K562 (cell line): ENCODE measurements at regions not wholly inside any gene's neighbourhood (a gene's known extent, or its start where the extent isn't known, plus 50 kb on each side); places are given as distances from the start of the nearest gene placed in this dataset.

ENCODE experiments used
- ATAC-seq: fragments of 200-7000 bp; cut with Tn5 transposase; 3 replicates; pipeline ENCODE4 v1.9.1; 2020; ENCODE audit warnings: moderate library complexity
- BruUV-seq: library from RNA; stranded (reverse); fragments of 400-500 nt; replicated peaks from 2 replicates; lab custom pipeline; 2021; lab: Mats Ljungman, UMichigan
- CTCF ChIA-PET: fragments of 300-600 bp; formaldehyde crosslinking; extraction: SDS; loops from one replicate; lab custom pipeline; 2021; ENCODE audit warnings: low intra/inter-chr PET ratio; lab: Yijun Ruan, JAX
- POLR2A ChIA-PET: fragments of 300-600, 350-650 bp; sonication (Branson Sonifier 250); formaldehyde crosslinking; extraction: SDS; loops from one replicate; lab custom pipeline; 2021; ENCODE audit warnings: antibody characterized with exemption, inconsistent platforms; lab: Yijun Ruan, JAX
- DNase-seq, 4 experiments: peaks; one replicate each; pipeline versions ENCODE4 v3.0.0 to v3.0.0-alpha.2; 2011 to 2018; ENCODE audit warnings: low spot score in 3 of 4, mixed read lengths in 3 of 4; ENCODE audit errors: extremely low read depth in 1 of 4
- FAIRE-seq: peaks from 2 replicates; lab custom pipeline; 2011; peaks lifted over from hg19 to GRCh38; lab: Jason Lieb, UNC
- H2AFZ ChIP-seq: 2 replicates; pipeline ENCODE4 v1.6.0; 2011; ENCODE audit warnings: low read depth, low read length, control low read depth, inconsistent platforms
- H3K27ac ChIP-seq: fragments of 200-600 bp; 3 replicates; pipeline ENCODE4 v1.8.0; 2011; ENCODE audit warnings: low read depth, mild to moderate bottlenecking, control low read depth, inconsistent platforms, low read length, moderate library complexity, mixed read lengths; ENCODE audit errors: extremely low read depth
- H3K27me3 ChIP-seq, 2 experiments: fragments of 300-600 bp in 1 of 2; 2 replicates in 1 of 2; 3 replicates in 1 of 2; pipeline versions ENCODE4 v1.6.0 to v1.8.0; 2011; ENCODE audit warnings: inconsistent platforms in 2 of 2, low read length in 2 of 2, mild to moderate bottlenecking in 1 of 2, mixed read lengths in 1 of 2, moderate library complexity in 1 of 2; ENCODE audit not compliant: control insufficient read depth in 2 of 2, insufficient read depth in 2 of 2
- H3K36me3 ChIP-seq: fragments of 300-600 bp; 3 replicates; pipeline ENCODE4 v1.8.0; 2011; ENCODE audit warnings: mild to moderate bottlenecking, low read length, inconsistent platforms; ENCODE audit not compliant: control insufficient read depth, insufficient read depth
- H3K4me1 ChIP-seq, 2 experiments: fragments of 200-600 bp in 1 of 2; replicated peaks in 1 of 2; 2 replicates in 1 of 2; 3 replicates in 1 of 2; pipeline versions ENCODE4 v1.5.1 to v1.8.0; 2011; ENCODE audit warnings: inconsistent platforms in 2 of 2, low read length in 2 of 2, mild to moderate bottlenecking in 1 of 2, mixed read lengths in 1 of 2, moderate library complexity in 1 of 2; ENCODE audit not compliant: control insufficient read depth in 2 of 2, insufficient read depth in 2 of 2
- H3K4me2 ChIP-seq: 2 replicates; pipeline ENCODE4 v1.6.1; 2011; ENCODE audit warnings: low read length, control low read depth, inconsistent platforms, mixed read lengths; ENCODE audit not compliant: insufficient read depth
- H3K4me3 ChIP-seq: fragments of 200-600 bp; sonication (generic), shearing (Covaris generic); 2 replicates; pipeline ENCODE4 v1.5.1; 2016; ENCODE audit warnings: control low read depth, inconsistent platforms
- H3K79me2 ChIP-seq: fragments of 200-600 bp; 3 replicates; pipeline ENCODE4 v1.8.0; 2011; ENCODE audit warnings: low read length, inconsistent platforms; ENCODE audit not compliant: control insufficient read depth, insufficient read depth
- H3K9ac ChIP-seq, 2 experiments: 2 replicates each; pipeline versions ENCODE4 v1.6.0 to v1.6.1; 2011; ENCODE audit warnings: low read depth in 2 of 2, low read length in 2 of 2, control low read depth in 1 of 2, inconsistent platforms in 1 of 2, mild to moderate bottlenecking in 1 of 2, mixed read lengths in 1 of 2; ENCODE audit not compliant: insufficient read depth in 1 of 2
- H3K9me1 ChIP-seq: one replicate; pipeline ENCODE4 v1.6.0; 2011; ENCODE audit warnings: inconsistent platforms, mild to moderate bottlenecking, low read length, moderate library complexity; ENCODE audit not compliant: control insufficient read depth, insufficient read depth
- H3K9me3 ChIP-seq: replicated peaks from 2 replicates; pipeline ENCODE4 v1.5.1; 2011; ENCODE audit warnings: low read depth, low read length, inconsistent platforms; ENCODE audit not compliant: control insufficient read depth, insufficient read depth
- H4K20me1 ChIP-seq: replicated peaks from 2 replicates; pipeline ENCODE4 v1.6.1; 2011; ENCODE audit warnings: low read length, inconsistent platforms, mixed read lengths; ENCODE audit not compliant: control insufficient read depth, insufficient read depth
- ATF7 ChIP-seq: fragments of 450-650 bp; IDR thresholded peaks from 2 replicates; pipeline ENCODE4 v1.7.1; 2014; ENCODE audit warnings: mild to moderate bottlenecking, moderate library complexity
- BHLHE40 ChIP-seq: IDR thresholded peaks from 2 replicates; pipeline ENCODE4 v1.6.1; 2011; ENCODE audit warnings: low read length, improper control_type of control experiment
- CTBP1 ChIP-seq: fragments of 450-650 bp; IDR thresholded peaks from 2 replicates; pipeline ENCODE4 v1.6.1; 2016; ENCODE audit warnings: borderline replicate concordance
- ETV6 ChIP-seq, 3 experiments: fragments of 150-350 bp in 1 of 3; sonication (generic) in 1 of 3; formaldehyde crosslinking in 1 of 3; IDR thresholded peaks; 2 replicates each; pipeline versions ENCODE4 v1.6.1 to v1.8.0; 2014 to 2022; ENCODE audit warnings: borderline replicate concordance in 2 of 3, low read depth in 2 of 3, antibody characterized with exemption in 1 of 3, low read length in 1 of 3, mild to moderate bottlenecking in 1 of 3, missing genetic modification reagents in 1 of 3
- HNRNPL ChIP-seq: fragments of 200-400 bp; formaldehyde crosslinking; IDR thresholded peaks from 2 replicates; pipeline ENCODE4 v1.6.1; 2017; ENCODE audit warnings: low read depth, mild to moderate bottlenecking, low read length
- HNRNPUL1 ChIP-seq: fragments of 200-400 bp; formaldehyde crosslinking; IDR thresholded peaks from 2 replicates; pipeline ENCODE4 v1.6.1; 2017; ENCODE audit warnings: low read length
- POLR2AphosphoS2 ChIP-seq: IDR thresholded peaks from 2 replicates; pipeline ENCODE4 v1.6.1; 2012; ENCODE audit warnings: low read length, improper control_type of control experiment
- RAD21 ChIP-seq, 2 experiments: fragments of 250-450 bp in 1 of 2; fragments of 450-650 bp in 1 of 2; sonication (Bioruptor Pico) in 1 of 2; formaldehyde crosslinking in 1 of 2; IDR thresholded peaks in 1 of 2; conservative IDR thresholded peaks in 1 of 2; 2 replicates each; pipeline versions ENCODE4 v1.4.0 to v1.8.0; 2020 to 2022; ENCODE audit warnings: mild to moderate bottlenecking in 2 of 2, moderate library complexity in 1 of 2
- SIN3A ChIP-seq, 2 experiments: fragments of 150-350 bp in 1 of 2; IDR thresholded peaks; 2 replicates each; pipeline ENCODE4 v1.6.1; 2011 to 2016; ENCODE audit warnings: borderline replicate concordance in 2 of 2, low read depth in 2 of 2, low read length in 2 of 2, mild to moderate bottlenecking in 2 of 2, moderate library complexity in 2 of 2; ENCODE audit not compliant: control insufficient read depth in 1 of 2
- ZKSCAN3 ChIP-seq: fragments of 250-450 bp; sonication (Bioruptor Pico); IDR thresholded peaks from 2 replicates; pipeline ENCODE4 v1.4.0; 2020
- ZNF583 ChIP-seq: fragments of 250-450 bp; sonication (Bioruptor Pico); IDR thresholded peaks from 2 replicates; pipeline ENCODE4 v1.4.0; 2020
- ZNF699 ChIP-seq: fragments of 250-450 bp; sonication (Bioruptor Pico); IDR thresholded peaks from 2 replicates; pipeline ENCODE4 v1.8.0; 2021; ENCODE audit warnings: mild to moderate bottlenecking, moderate library complexity; ENCODE audit not compliant: insufficient replicate concordance
- WGBS: fragments of 100-300 bp; shearing (Covaris generic); methylation state at CpG from one replicate; pipeline ENCODE4 v1.1.6; 2016; ENCODE audit warnings: low coverage, mixed read lengths; ENCODE audit not compliant: insufficient coverage; ENCODE audit errors: missing lambda C conversion rate; 5-methylcytosine and 5-hydroxymethylcytosine counted together
- in situ Hi-C: fragments of 300-500 bp; cut with MboI; formaldehyde crosslinking; loops from 4 replicates; pipeline ENCODE4 v1.15.0; 2018; ENCODE audit warnings: inconsistent platforms, mixed read lengths
- intact Hi-C: fragments of 100-400 bp; cut with micrococcal nuclease; formaldehyde crosslinking; loops from 2 replicates; pipeline ENCODE4 v1.14.2; 2022
- TF ChIP-seq, protein P1 (sequence below): fragments of 250-450 bp; sonication (Bioruptor Pico); IDR thresholded peaks from 2 replicates; pipeline ENCODE4 v1.5.0; 2020; ENCODE audit warnings: mild to moderate bottlenecking
- TF ChIP-seq, protein P2 (sequence below): sonication (generic); formaldehyde crosslinking; IDR thresholded peaks from 2 replicates; pipeline ENCODE4 v1.8.0; 2023; ENCODE audit warnings: mild to moderate bottlenecking, missing genetic modification reagents

DNA sequence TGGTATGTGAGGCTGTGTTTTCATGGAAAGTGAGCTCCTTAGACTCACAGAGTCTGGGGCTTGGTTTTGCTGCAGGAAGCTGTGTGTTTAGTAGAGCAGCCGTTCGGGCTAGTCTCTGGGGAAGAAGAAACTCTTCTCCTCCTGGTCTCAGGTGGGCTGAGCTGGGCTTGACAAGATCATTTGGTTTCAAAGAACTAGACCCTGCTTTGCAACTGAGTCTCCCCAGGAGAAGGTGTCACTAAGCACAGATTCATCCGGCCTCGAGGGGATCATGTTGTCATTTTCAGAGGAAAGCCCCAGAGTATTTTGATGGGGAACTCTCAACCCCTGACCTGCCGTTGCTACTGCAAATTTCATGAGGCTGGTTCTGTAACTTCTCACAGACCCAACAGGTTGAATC is 188.5 kb downstream of the FAM43A start:
- in situ Hi-C loops: no loop called here
- Histone ChIP-seq H3K27me3 (peaks cover 29 to 77% of the 10 kb centered on the region in 2 experiments), H3K36me3 (no peaks in the 10 kb centered on the region), H3K4me3 (no peak overlapping the region), H3K27ac (no peak overlapping the region), H3K79me2 (no peaks in the 10 kb centered on the region), H2AFZ (no peak overlapping the region), H4K20me1 (0 out of 2 replicates have a peak, but pooled peaks cover 2% of the 10 kb centered on the region), H3K9me3 (no peaks in the 10 kb centered on the region), H3K4me2 (no peak overlapping the region), H3K4me1 (no peaks in the 10 kb centered on the region), H3K9me1 (no peaks in the 10 kb centered on the region), H3K9ac (no peak overlapping the region)
- 0% methylated on average over 5 of the region's 5 CpGs for WGBS
- no peak for FAIRE-seq
- no peak for DNase-seq
- ATAC-seq: no peak
- no peak for TF ChIP-seq ZNF583 (CRISPR knock-in tag)
- TF ChIP-seq ETV6 (IDR thresholded peaks at IDR 0.05; ENCODE audit: borderline replicate concordance in 1 of 2, low read depth in 2 of 2, low read length in 1 of 2): no peak
- TF ChIP-seq ETV6 (CRISPR knock-in tag; IDR thresholded peaks at IDR 0.05; ENCODE audit: borderline replicate concordance): no peak
- TF ChIP-seq RAD21 (CRISPR knock-in tag; conservative IDR thresholded peaks at IDR 0.05 in 1 of 2, IDR thresholded peaks at IDR 0.05 in 1 of 2): no peak
- TF ChIP-seq, protein P1, sequence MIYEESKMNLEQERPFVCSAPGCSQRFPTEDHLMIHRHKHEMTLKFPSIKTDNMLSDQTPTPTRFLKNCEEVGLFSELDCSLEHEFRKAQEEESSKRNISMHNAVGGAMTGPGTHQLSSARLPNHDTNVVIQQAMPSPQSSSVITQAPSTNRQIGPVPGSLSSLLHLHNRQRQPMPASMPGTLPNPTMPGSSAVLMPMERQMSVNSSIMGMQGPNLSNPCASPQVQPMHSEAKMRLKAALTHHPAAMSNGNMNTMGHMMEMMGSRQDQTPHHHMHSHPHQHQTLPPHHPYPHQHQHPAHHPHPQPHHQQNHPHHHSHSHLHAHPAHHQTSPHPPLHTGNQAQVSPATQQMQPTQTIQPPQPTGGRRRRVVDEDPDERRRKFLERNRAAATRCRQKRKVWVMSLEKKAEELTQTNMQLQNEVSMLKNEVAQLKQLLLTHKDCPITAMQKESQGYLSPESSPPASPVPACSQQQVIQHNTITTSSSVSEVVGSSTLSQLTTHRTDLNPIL: no peak
- TF ChIP-seq BHLHE40: no peak
- TF ChIP-seq POLR2AphosphoS2: no peak
- TF ChIP-seq, protein P2, sequence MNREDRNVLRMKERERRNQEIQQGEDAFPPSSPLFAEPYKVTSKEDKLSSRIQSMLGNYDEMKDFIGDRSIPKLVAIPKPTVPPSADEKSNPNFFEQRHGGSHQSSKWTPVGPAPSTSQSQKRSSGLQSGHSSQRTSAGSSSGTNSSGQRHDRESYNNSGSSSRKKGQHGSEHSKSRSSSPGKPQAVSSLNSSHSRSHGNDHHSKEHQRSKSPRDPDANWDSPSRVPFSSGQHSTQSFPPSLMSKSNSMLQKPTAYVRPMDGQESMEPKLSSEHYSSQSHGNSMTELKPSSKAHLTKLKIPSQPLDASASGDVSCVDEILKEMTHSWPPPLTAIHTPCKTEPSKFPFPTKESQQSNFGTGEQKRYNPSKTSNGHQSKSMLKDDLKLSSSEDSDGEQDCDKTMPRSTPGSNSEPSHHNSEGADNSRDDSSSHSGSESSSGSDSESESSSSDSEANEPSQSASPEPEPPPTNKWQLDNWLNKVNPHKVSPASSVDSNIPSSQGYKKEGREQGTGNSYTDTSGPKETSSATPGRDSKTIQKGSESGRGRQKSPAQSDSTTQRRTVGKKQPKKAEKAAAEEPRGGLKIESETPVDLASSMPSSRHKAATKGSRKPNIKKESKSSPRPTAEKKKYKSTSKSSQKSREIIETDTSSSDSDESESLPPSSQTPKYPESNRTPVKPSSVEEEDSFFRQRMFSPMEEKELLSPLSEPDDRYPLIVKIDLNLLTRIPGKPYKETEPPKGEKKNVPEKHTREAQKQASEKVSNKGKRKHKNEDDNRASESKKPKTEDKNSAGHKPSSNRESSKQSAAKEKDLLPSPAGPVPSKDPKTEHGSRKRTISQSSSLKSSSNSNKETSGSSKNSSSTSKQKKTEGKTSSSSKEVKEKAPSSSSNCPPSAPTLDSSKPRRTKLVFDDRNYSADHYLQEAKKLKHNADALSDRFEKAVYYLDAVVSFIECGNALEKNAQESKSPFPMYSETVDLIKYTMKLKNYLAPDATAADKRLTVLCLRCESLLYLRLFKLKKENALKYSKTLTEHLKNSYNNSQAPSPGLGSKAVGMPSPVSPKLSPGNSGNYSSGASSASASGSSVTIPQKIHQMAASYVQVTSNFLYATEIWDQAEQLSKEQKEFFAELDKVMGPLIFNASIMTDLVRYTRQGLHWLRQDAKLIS: no peak
- no peak for TF ChIP-seq SIN3A (IDR thresholded peaks at IDR 0.05; ENCODE audit: borderline replicate concordance in 2 of 2, control insufficient read depth in 1 of 2, low read depth in 2 of 2, low read length in 2 of 2)
- TF ChIP-seq HNRNPL: no peak
- TF ChIP-seq HNRNPUL1: no peak
- no peak for TF ChIP-seq ZKSCAN3 (CRISPR knock-in tag)
- TF ChIP-seq CTBP1: no peak
- no peak for TF ChIP-seq ZNF699 (CRISPR knock-in tag)
- no peak for TF ChIP-seq ATF7
- no TSS peak for BruUV-seq
- ChIA-PET CTCF (no interaction called here), POLR2A (interaction anchor here (1.0 kb wide), 1 partner anchor 9 kb away, joined by 3 read pairs; no protein-coding TSS in a partner anchor)
- intact Hi-C loops: no loop called here
